HAP-1 (cell line): ENCODE measurements at regions not wholly inside any gene's neighbourhood (a gene's known extent, or its start where the extent isn't known, plus 50 kb on each side); places are given as distances from the start of the nearest gene placed in this dataset.

Experiments used
- DNase-seq, 2 experiments: peaks; one replicate each; pipeline ENCODE4 v3.0.0-alpha.2; 2016 to 2020; ENCODE audit warnings: low spot score in 2 of 2
- H3K27me3 ChIP-seq: fragments of 250-450 bp; sonication (Bioruptor Pico); 2 replicates; pipeline ENCODE4 v1.5.1; 2020; ENCODE audit warnings: low read depth, mild to moderate bottlenecking, moderate library complexity
- H3K36me3 ChIP-seq: fragments of 250-450 bp; sonication (Bioruptor Pico); replicated peaks from 2 replicates; pipeline ENCODE4 v1.5.1; 2020; ENCODE audit warnings: mild to moderate bottlenecking
- H3K4me1 ChIP-seq: fragments of 250-450 bp; sonication (Bioruptor Pico); 2 replicates; pipeline ENCODE4 v1.5.1; 2020; ENCODE audit warnings: mild to moderate bottlenecking
- H3K4me3 ChIP-seq: fragments of 250-450 bp; sonication (Bioruptor Pico); 2 replicates; pipeline ENCODE4 v1.5.1; 2020; ENCODE audit warnings: mild to moderate bottlenecking, moderate library complexity
- H3K9me3 ChIP-seq: fragments of 250-450 bp; sonication (Bioruptor Pico); 2 replicates; pipeline ENCODE4 v1.5.1; 2020; ENCODE audit warnings: mild to moderate bottlenecking, moderate library complexity
- in situ Hi-C: fragments of 300-500 bp; cut with MboI; formaldehyde crosslinking; loops from 3 replicates; pipeline ENCODE4 v1.14.3; 2020; ENCODE audit warnings: low sequenced_read_pairs, inconsistent platforms, mixed read lengths

GRCh38 chr9:87127543-87127942, 180.2 kb upstream of the GAS1 start:
- Histone ChIP-seq H3K9me3 (no peaks in the 10 kb centered on the region), H3K4me1 (no peaks in the 10 kb centered on the region), H3K4me3 (no peak overlapping the region), H3K36me3 (no peaks in the 10 kb centered on the region), H3K27me3 (no peaks in the 10 kb centered on the region)
- in situ Hi-C loops = no loop called here
- no peak for DNase-seq

GRCh38 chr9:87127978-87128614, 180.8 kb upstream of the GAS1 start:
- Histone ChIP-seq H3K4me3 (no peak overlapping the region), H3K4me1 (no peaks in the 10 kb centered on the region), H3K9me3 (no peaks in the 10 kb centered on the region), H3K36me3 (no peaks in the 10 kb centered on the region), H3K27me3 (no peaks in the 10 kb centered on the region)
- DNase-seq = no peak
- in situ Hi-C loops = no loop called here

- in situ Hi-C loops = no loop called here
Measured at GRCh38 chr9:87128844-87129493, 181.7 kb upstream of the GAS1 start.

GRCh38 chr9:87135074-87135473, 187.8 kb upstream of the GAS1 start:
- Histone ChIP-seq H3K4me3 (no peak overlapping the region), H3K4me1 (no peaks in the 10 kb centered on the region), H3K9me3 (no peaks in the 10 kb centered on the region), H3K27me3 (no peaks in the 10 kb centered on the region), H3K36me3 (no peaks in the 10 kb centered on the region)
- DNase-seq = no peak
- in situ Hi-C loops = no loop called here

More at GRCh38 chr9:87128844-87129493, 181.7 kb upstream of the GAS1 start:
- H3K4me1 ChIP-seq = no peaks in the 10 kb centered on the region
- H3K36me3 ChIP-seq = no peaks in the 10 kb centered on the region
- DNase-seq = no peak
- no peaks in the 10 kb centered on the region for H3K27me3 ChIP-seq
- H3K4me3 ChIP-seq = no peak overlapping the region
- no peaks in the 10 kb centered on the region for H3K9me3 ChIP-seq

GRCh38 chr9:87137718-87138117, 190.4 kb upstream of the GAS1 start:
- H3K4me1 ChIP-seq = no peaks in the 10 kb centered on the region
- in situ Hi-C loops = no loop called here
- H3K9me3 ChIP-seq = no peaks in the 10 kb centered on the region
- H3K4me3 ChIP-seq = no peak overlapping the region
- DNase-seq = no peak
- no peaks in the 10 kb centered on the region for H3K27me3 ChIP-seq
- no peaks in the 10 kb centered on the region for H3K36me3 ChIP-seq

GRCh38 chr9:87138128-87139040, 191.1 kb upstream of the GAS1 start:
- Histone ChIP-seq H3K4me1 (no peaks in the 10 kb centered on the region), H3K9me3 (no peaks in the 10 kb centered on the region), H3K36me3 (no peaks in the 10 kb centered on the region), H3K4me3 (no peak overlapping the region), H3K27me3 (no peaks in the 10 kb centered on the region)
- DNase-seq = no peak
- in situ Hi-C loops = no loop called here

GRCh38 chr9:87139099-87139730, 191.9 kb upstream of the GAS1 start:
- no peak for DNase-seq
- Histone ChIP-seq H3K27me3 (no peaks in the 10 kb centered on the region), H3K4me3 (no peak overlapping the region), H3K36me3 (no peaks in the 10 kb centered on the region), H3K4me1 (no peaks in the 10 kb centered on the region), H3K9me3 (no peaks in the 10 kb centered on the region)
- in situ Hi-C loops = no loop called here

- no peak for DNase-seq
- H3K27me3 ChIP-seq = no peaks in the 10 kb centered on the region
- in situ Hi-C loops = no loop called here
- no peak overlapping the region for H3K4me3 ChIP-seq
- H3K36me3 ChIP-seq = no peaks in the 10 kb centered on the region
- H3K4me1 ChIP-seq = no peaks in the 10 kb centered on the region
- H3K9me3 ChIP-seq = no peaks in the 10 kb centered on the region
Measured at GRCh38 chr9:87140142-87140541, 192.8 kb upstream of the GAS1 start.

GRCh38 chr9:87140605-87141109, 193.4 kb upstream of the GAS1 start:
- Histone ChIP-seq H3K4me1 (no peaks in the 10 kb centered on the region), H3K4me3 (no peak overlapping the region), H3K27me3 (no peaks in the 10 kb centered on the region), H3K9me3 (no peaks in the 10 kb centered on the region), H3K36me3 (no peaks in the 10 kb centered on the region)
- no peak for DNase-seq
- in situ Hi-C loops = no loop called here

GRCh38 chr9:87141124-87141523, 193.8 kb upstream of the GAS1 start:
- H3K4me1 ChIP-seq = no peaks in the 10 kb centered on the region
- in situ Hi-C loops = no loop called here
- DNase-seq = no peak
- H3K27me3 ChIP-seq = no peaks in the 10 kb centered on the region
- no peaks in the 10 kb centered on the region for H3K9me3 ChIP-seq
- no peak overlapping the region for H3K4me3 ChIP-seq
- H3K36me3 ChIP-seq = no peaks in the 10 kb centered on the region

GRCh38 chr9:87146933-87147332, 199.6 kb upstream of the GAS1 start:
- no peak for DNase-seq
- Histone ChIP-seq H3K36me3 (no peaks in the 10 kb centered on the region), H3K9me3 (no peaks in the 10 kb centered on the region), H3K4me3 (no peak overlapping the region), H3K4me1 (no peaks in the 10 kb centered on the region), H3K27me3 (no peaks in the 10 kb centered on the region)
- in situ Hi-C loops = no loop called here

- Histone ChIP-seq H3K9me3 (no peaks in the 10 kb centered on the region), H3K36me3 (no peaks in the 10 kb centered on the region), H3K4me3 (no peak overlapping the region), H3K27me3 (no peaks in the 10 kb centered on the region), H3K4me1 (no peaks in the 10 kb centered on the region)
- DNase-seq = no peak
- in situ Hi-C loops = no loop called here
Measured at GRCh38 chr9:87147839-87148238, 200.5 kb upstream of the GAS1 start.

- H3K9me3 ChIP-seq = no peaks in the 10 kb centered on the region
- DNase-seq = peak in 1 of 2 experiments; percentile 20
- H3K4me1 ChIP-seq = no peaks in the 10 kb centered on the region
- H3K4me3 ChIP-seq = no peak overlapping the region
- H3K36me3 ChIP-seq = no peaks in the 10 kb centered on the region
- H3K27me3 ChIP-seq = no peaks in the 10 kb centered on the region
- in situ Hi-C loops = no loop called here
Measured at GRCh38 chr9:87148331-87149104, 201.2 kb upstream of the GAS1 start.
